Pancreas (tissue), 10 donors: ENCODE measurements at regions not wholly inside any gene's neighbourhood (a gene's known extent, or its start where the extent isn't known, plus 50 kb on each side); places are given as distances from the start of the nearest gene placed in this dataset.

ENCODE experiments used
- ATAC-seq, 4 donors: fragments of 200-7000 bp; cut with Tn5 transposase; one replicate each; pipeline versions ENCODE4 v1.8.0 to v1.9.1; 2020; ENCODE audit warnings: mild to moderate bottlenecking in 4 of 4, moderate library complexity in 4 of 4
- DNase-seq, 6 donors: peaks; one replicate each; pipeline ENCODE4 v3.0.0-alpha.2; 2020
- FAIRE-seq: peaks from 2 replicates; lab custom pipeline; 2012; peaks lifted over from hg19 to GRCh38; lab: Jason Lieb, UNC
- H3K27ac ChIP-seq, 4 donors: fragments of 200-600 bp; sonication (generic); 1 replicate in 3 of 4; 2 replicates in 1 of 4; pipeline versions ENCODE4 v1.5.0 to v1.8.0; 2020
- H3K27me3 ChIP-seq, 4 donors: fragments of 200-600 bp; one replicate each; pipeline ENCODE4 v1.8.0; 2021
- H3K36me3 ChIP-seq, 3 donors: fragments of 200-600 bp; sonication (generic) in 1 of 3; one replicate each; pipeline versions ENCODE4 v1.5.0 to v1.8.0; 2020 to 2021
- H3K4me1 ChIP-seq, 3 donors: fragments of 200-600 bp; one replicate each; pipeline ENCODE4 v1.8.0; 2021
- H3K4me3 ChIP-seq, 4 donors: fragments of 200-600 bp; sonication (generic) in 2 of 4; one replicate each; pipeline versions ENCODE4 v1.5.0 to v1.8.0; 2020 to 2021
- H3K9me3 ChIP-seq, 4 donors: fragments of 200-600 bp; one replicate each; pipeline ENCODE4 v1.8.0; 2021
- WGBS, 2 donors: extraction: QIAGEN DNeasy Blood & Tissue Kit; methylation state at CpG; one replicate each; pipeline ENCODE4 v1.1.7; 2013; 5-methylcytosine and 5-hydroxymethylcytosine counted together
- intact Hi-C, 3 donors: fragments of 100-400 bp; cut with DNase I; formaldehyde crosslinking; loops; one replicate each; pipeline versions ENCODE4 v1.11.1 to v1.14.2; 2022
- TF ChIP-seq, protein P1 (sequence below), 4 donors: fragments of 200-600 bp; sonication (generic) in 3 of 4; IDR thresholded peaks; one replicate each; pipeline versions ENCODE4 v1.5.0 to v1.8.0; 2021; ENCODE audit warnings: antibody characterized with exemption in 4 of 4
- donor health status: healthy with polysubstance abuse.
- donor health status: DM: no; HTN: no; CAD: no; lungs with moderate emphysema.
- donor health status: DM: no; HTN: no; CAD: no.
- donor health status: control.
- donor health status: control.
- donor health status: Bipolar disorder and iron deficiency.
- donor health status: DM: yes; HTN: yes; CAD: no.
- donor health status: DM: no; HTN: no; CAD: no.
- donor health status: DM: no; HTN: no; CAD: no.
- donor health status: DM: yes; HTN: yes; CAD: no.

DNA sequence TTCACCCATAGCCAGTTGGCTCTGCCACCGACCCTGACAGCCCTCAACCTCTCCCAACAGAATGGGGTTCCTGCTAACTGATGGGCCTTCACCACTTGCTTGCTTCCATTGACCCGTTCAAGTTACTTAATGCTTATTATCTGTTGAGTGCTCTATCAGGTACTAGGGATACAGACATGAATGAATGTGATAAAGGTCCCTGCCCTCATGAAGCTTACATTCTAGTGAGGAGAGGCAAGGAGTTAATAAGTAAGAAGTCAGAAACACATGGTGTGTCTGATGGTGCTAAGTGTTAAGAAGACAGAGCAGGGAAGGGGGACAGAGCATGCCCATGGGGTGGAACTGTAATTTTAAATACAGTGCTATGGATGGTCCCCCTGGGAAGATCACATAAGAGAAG lies 107.5 kb upstream of the JUN start:
- 94 to 96% methylated on average over 2 of the region's 2 CpGs for WGBS, 2 donors
- Histone ChIP-seq H3K4me1 (peaks cover 16 to 31% (median 24%) of the 10 kb centered on the region in 3 donors), H3K27ac (no peak overlapping the region), H3K9me3 (no peaks in the 10 kb centered on the region), H3K4me3 (no peak overlapping the region), H3K27me3 (no peaks in the 10 kb centered on the region), H3K36me3 (no peaks in the 10 kb centered on the region)
- DNase-seq (no peak), ATAC-seq (no peak), FAIRE-seq (no peak)
- TF ChIP-seq, protein P1, sequence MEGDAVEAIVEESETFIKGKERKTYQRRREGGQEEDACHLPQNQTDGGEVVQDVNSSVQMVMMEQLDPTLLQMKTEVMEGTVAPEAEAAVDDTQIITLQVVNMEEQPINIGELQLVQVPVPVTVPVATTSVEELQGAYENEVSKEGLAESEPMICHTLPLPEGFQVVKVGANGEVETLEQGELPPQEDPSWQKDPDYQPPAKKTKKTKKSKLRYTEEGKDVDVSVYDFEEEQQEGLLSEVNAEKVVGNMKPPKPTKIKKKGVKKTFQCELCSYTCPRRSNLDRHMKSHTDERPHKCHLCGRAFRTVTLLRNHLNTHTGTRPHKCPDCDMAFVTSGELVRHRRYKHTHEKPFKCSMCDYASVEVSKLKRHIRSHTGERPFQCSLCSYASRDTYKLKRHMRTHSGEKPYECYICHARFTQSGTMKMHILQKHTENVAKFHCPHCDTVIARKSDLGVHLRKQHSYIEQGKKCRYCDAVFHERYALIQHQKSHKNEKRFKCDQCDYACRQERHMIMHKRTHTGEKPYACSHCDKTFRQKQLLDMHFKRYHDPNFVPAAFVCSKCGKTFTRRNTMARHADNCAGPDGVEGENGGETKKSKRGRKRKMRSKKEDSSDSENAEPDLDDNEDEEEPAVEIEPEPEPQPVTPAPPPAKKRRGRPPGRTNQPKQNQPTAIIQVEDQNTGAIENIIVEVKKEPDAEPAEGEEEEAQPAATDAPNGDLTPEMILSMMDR (IDR thresholded peaks at IDR 0.05) = no peak
- intact Hi-C loops = loop anchor here in 2 of 3 donors (10.0 kb wide), 2 partner anchors 107 to 173 kb away; partner anchors contain the start of gene JUN (in 1 of the 2)

DNA sequence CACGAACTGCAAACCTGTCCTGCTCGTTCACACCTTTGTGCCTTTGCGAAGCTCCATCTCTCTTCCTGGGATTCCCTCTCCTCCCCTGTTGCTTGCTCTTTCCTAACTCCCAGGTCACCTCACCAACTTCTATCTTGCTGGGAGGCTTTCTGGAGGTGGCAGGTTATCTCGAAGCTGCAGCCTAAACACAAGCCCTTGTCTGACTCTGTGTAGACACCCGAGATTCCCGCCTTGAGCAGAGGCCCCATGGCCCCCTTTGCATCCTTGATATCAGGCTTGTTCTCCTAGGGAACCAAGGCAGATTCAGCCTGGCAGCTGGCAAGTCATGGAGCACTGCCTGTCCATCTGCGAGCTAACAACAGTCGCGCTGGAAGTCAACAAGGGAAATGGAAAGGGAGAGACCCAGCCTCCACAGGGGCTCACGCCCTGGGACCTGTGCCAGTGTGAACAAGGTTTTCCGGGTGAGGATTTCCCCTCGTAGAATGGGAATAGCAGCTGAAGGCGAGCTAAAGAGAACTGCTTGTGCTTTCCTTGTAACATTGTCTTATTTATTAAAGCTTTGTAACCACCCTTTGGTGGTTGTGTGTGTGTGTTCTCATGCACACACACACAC lies 109.5 kb upstream of the JUN start:
- no peak for FAIRE-seq
- peak overlapping the region in 1 of 4 donors; percentile 48 for H3K27ac ChIP-seq
- intact Hi-C loops = loop anchor here in 2 of 3 donors (10.0 kb wide), 2 partner anchors 109 to 171 kb away; partner anchors contain the start of gene JUN (in 1 of the 2)
- no peaks in the 10 kb centered on the region for H3K36me3 ChIP-seq
- H3K9me3 ChIP-seq = no peaks in the 10 kb centered on the region
- peak; percentile 26 to 44 (median 38) for ATAC-seq
- peaks cover 12 to 44% (median 33%) of the 10 kb centered on the region in 3 donors for H3K4me1 ChIP-seq
- no peak overlapping the region for H3K4me3 ChIP-seq
- 46 to 47% methylated on average over 13 of the region's 13 CpGs for WGBS, 2 donors
- no peaks in the 10 kb centered on the region for H3K27me3 ChIP-seq
- no peak for DNase-seq
- TF ChIP-seq, protein P1 (IDR thresholded peaks at IDR 0.05) = no peak

DNA sequence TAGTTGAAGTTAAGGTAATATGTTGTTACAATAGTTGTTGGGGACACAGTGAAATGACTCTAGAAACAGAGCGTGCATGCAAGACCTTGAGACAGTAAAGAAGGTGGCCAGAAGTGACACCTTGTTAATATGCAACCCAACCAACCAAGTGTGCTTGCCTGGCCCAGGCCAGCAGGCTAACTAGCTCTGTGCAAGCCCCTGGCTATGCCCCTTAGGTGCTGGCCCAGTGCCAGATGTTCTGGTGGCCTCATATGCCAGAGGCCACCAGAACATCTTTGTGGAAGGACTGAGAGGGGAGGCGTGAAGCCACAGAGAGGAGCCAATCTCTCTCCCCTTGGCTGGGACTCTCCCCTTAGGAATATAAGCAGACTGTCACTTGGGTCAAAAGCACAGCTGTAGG lies 111.2 kb upstream of the JUN start:
- WGBS, 2 donors = 51% methylated on average over 2 of the region's 2 CpGs
- peak in 2 of 4 donors; percentile 37 to 51 for ATAC-seq
- no peak overlapping the region for H3K4me3 ChIP-seq
- no peak for FAIRE-seq
- TF ChIP-seq, protein P1 (IDR thresholded peaks at IDR 0.05) = no peak
- DNase-seq = peak in 2 of 6 donors; percentile 65 to 84
- peak overlapping the region in 1 of 4 donors; percentile 64 for H3K27ac ChIP-seq
- H3K27me3 ChIP-seq = no peaks in the 10 kb centered on the region
- no peaks in the 10 kb centered on the region for H3K36me3 ChIP-seq
- intact Hi-C loops = loop anchor here in 2 of 3 donors (10.0 kb wide), 2 partner anchors 110 to 170 kb away; partner anchors contain the start of gene JUN (in 1 of the 2)
- no peaks in the 10 kb centered on the region for H3K9me3 ChIP-seq
- H3K4me1 ChIP-seq = peaks cover 12 to 61% (median 49%) of the 10 kb centered on the region in 3 donors

DNA sequence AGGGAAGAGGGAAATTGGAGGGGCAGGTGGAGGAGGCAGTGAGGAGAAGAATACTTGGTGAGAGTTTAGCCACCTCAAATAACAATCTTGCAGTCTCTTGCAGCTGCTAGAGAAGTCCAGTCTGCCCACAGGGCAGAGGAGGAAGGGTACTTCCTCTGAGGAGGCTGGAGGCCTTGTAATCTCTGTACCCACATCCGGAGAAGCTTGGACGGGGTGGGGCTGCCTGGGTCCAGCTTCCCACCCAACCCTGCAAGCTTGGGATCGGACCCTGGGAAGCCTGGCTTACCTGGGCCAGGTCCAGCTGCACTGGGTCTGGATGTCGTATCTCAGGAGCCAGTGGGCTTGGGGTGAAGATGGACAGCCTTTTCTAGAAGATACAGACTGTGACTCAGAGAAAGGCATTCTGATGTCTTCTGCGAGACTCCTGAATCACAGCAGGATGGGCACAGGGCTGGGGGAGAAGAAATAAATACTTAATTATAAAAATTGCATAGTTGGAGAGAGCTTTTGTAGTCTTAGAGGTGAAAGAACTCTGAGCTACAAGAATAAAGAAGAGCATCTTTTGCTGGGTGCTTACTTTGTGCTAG lies 111.8 kb upstream of the JUN start:
- H3K27ac ChIP-seq = peak overlapping the region in 2 of 4 donors; percentile 64
- FAIRE-seq (no peak), DNase-seq (peak in 1 of 6 donors; percentile 38), ATAC-seq (peak in 2 of 4 donors; percentile 4 to 6)
- no peak overlapping the region for H3K4me3 ChIP-seq
- intact Hi-C loops = loop anchor here in 2 of 3 donors (10.0 kb wide), 2 partner anchors 111 to 169 kb away; partner anchors contain the start of gene JUN (in 1 of the 2)
- WGBS, 2 donors = 79 to 85% methylated on average over 5 of the region's 5 CpGs
- no peaks in the 10 kb centered on the region for H3K27me3 ChIP-seq
- peaks cover 12 to 67% (median 54%) of the 10 kb centered on the region in 3 donors for H3K4me1 ChIP-seq
- TF ChIP-seq, protein P1 (IDR thresholded peaks at IDR 0.05) = no peak
- no peaks in the 10 kb centered on the region for H3K36me3 ChIP-seq
- no peaks in the 10 kb centered on the region for H3K9me3 ChIP-seq
